ENCODE measurements at regions not wholly inside any gene's neighbourhood (a gene's known extent, or its start where the extent isn't known, plus 50 kb on each side); places are given as distances from the start of the nearest gene placed in this dataset.

DNA sequence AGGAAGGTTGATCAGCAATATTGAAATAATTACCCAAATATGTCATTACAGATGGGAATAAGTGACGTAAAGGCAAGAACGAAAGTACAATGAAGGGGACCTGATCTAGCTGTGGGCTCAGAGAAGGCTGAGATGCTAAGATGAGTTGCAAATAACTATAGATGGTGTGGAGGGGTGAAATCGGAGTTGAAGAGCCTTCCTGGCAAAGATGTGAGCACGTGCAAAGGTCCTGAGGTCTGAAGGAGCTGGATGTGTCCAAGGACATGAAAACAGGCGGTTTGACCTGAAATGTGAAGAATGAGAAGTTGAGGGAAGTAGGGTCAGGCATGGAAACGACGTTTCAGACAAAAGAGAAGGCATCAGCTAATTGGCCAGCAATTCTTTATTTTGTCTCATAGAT lies 61.6 kb upstream of the SLC45A1 start:
- no peak overlapping the region for H3K4me2 ChIP-seq (ENCODE audit: insufficient read depth in 1 of 2, low read depth in 2 of 2, low read length in 2 of 2)
- no peak overlapping the region for H2AK5ac ChIP-seq (ENCODE audit: low read depth, low read length)
- H4K91ac ChIP-seq (replicated peaks; ENCODE audit: insufficient read length, low read length) = no peak overlapping the region
- ChIA-PET POLR2A (ENCODE audit: partially characterized antibody) (no interaction called here), CTCF (ENCODE audit: partially characterized antibody) (interaction anchor here (1.8 to 2.0 kb wide), 2 partner anchors 60 to 225 kb away, joined by 4 to 7 read pairs; no protein-coding TSS in a partner anchor)
- no peak overlapping the region for H3K18ac ChIP-seq (ENCODE audit: extremely low read depth, low read length)
- DNase-seq (ENCODE audit: low read depth in 1 of 2, low spot score in 2 of 2) = no peak
- no peaks in the 10 kb centered on the region for H3K36me3 ChIP-seq (ENCODE audit: control insufficient read depth in 2 of 4, insufficient read depth in 4 of 4, low read length in 3 of 4)
- peak overlapping the region; percentile 55; the same call in 1 of the 2 replicates for H2BK15ac ChIP-seq (ENCODE audit: low read length)
- no peak overlapping the region for H2AFZ ChIP-seq (ENCODE audit: low read length)
- TF ChIP-seq ATF3 (IDR thresholded peaks at IDR 0.05; ENCODE audit: insufficient read depth, low read depth, low read length) = no peak
- peak; percentile 82 for TF ChIP-seq KDM1A (IDR thresholded peaks at IDR 0.05; ENCODE audit: borderline replicate concordance, low read length)
- no peak overlapping the region for H4K8ac ChIP-seq (ENCODE audit: extremely low read depth, insufficient read depth, low read length)
- no peaks in the 10 kb centered on the region for H3K79me1 ChIP-seq (ENCODE audit: low read depth, low read length)
- no peak overlapping the region for H3K23ac ChIP-seq (ENCODE audit: insufficient read length)
- no peaks in the 10 kb centered on the region for H3K79me2 ChIP-seq (ENCODE audit: control insufficient read depth in 1 of 2, insufficient read depth in 2 of 2, low read length in 2 of 2)
- peak overlapping the region; percentile 42; the same call in 1 of the 2 replicates for H2BK12ac ChIP-seq (ENCODE audit: low read depth, low read length)
- no peak overlapping the region for H3K9ac ChIP-seq (replicated peaks in 1 of 4; ENCODE audit: extremely low read depth in 1 of 4, low read depth in 3 of 4, low read length in 3 of 4)
- H3K14ac ChIP-seq (ENCODE audit: insufficient read length) = no peak overlapping the region
- H3K4me3 ChIP-seq (ENCODE audit: extremely low read depth in 1 of 4, insufficient read depth in 2 of 4, low read depth in 3 of 4, low read length in 4 of 4) = no peak overlapping the region
- no peak overlapping the region for H3K56ac ChIP-seq (replicated peaks; ENCODE audit: insufficient read length, low read depth, low read length)
- H4K5ac ChIP-seq (ENCODE audit: insufficient read length, low read depth, low read length) = no peak overlapping the region
- WGBS, 2 experiments (ENCODE audit: extremely low coverage in 1 of 2, insufficient coverage in 1 of 2, insufficient read length in 1 of 2, insufficient replicate concordance in 2 of 2, low coverage in 1 of 2, low lambda C conversion rate in 2 of 2, missing lambda C conversion rate in 1 of 2) = 95% methylated on average over 7 of the region's 7 CpGs; no CpG with 5 or more reads in 1 of the 2 experiments
- H3K27me3 ChIP-seq (replicated peaks in 1 of 4; ENCODE audit: control insufficient read depth in 3 of 4, extremely low read depth in 1 of 4, insufficient read depth in 3 of 4, low read length in 3 of 4) = no peaks in the 10 kb centered on the region
- H3K27ac ChIP-seq (ENCODE audit: low read depth, low read length) = no peak overlapping the region
- H3K4me1 ChIP-seq (replicated peaks in 1 of 4; ENCODE audit: control insufficient read depth in 3 of 4, insufficient read depth in 4 of 4, low read length in 3 of 4) = peaks cover 3 to 10% (median 4%) of the 10 kb centered on the region in 4 experiments
- H2BK20ac ChIP-seq (ENCODE audit: low read length) = no peak overlapping the region
- H2BK120ac ChIP-seq (replicated peaks; ENCODE audit: low read depth, low read length) = no peak overlapping the region
- H3K9me3 ChIP-seq (ENCODE audit: insufficient read depth in 2 of 2, low read depth in 1 of 2, low read length in 1 of 2) = no peaks in the 10 kb centered on the region
- no peak for FAIRE-seq
- peak overlapping the region; percentile 60 for H3K4ac ChIP-seq (replicated peaks; ENCODE audit: insufficient read length, low read depth, low read length)
- no peaks in the 10 kb centered on the region for H3K23me2 ChIP-seq (ENCODE audit: low read depth, low read length)
- H2BK5ac ChIP-seq (ENCODE audit: low read depth, low read length) = 0 out of 2 replicates have a peak overlapping the region, but pooled peaks have one; percentile 31
- H4K20me1 ChIP-seq (replicated peaks in 1 of 2; ENCODE audit: control insufficient read depth in 1 of 2, insufficient read depth in 2 of 2, low read length in 2 of 2) = no peaks in the 10 kb centered on the region

All from H1 (cell line).